Naive thymus-derived CD8-positive, alpha-beta T cell (primary cell): ENCODE measurements at regions not wholly inside any gene's neighbourhood (a gene's known extent, or its start where the extent isn't known, plus 50 kb on each side); places are given as distances from the start of the nearest gene placed in this dataset.
"Not testable (repeated sequence)": the region's sequence is repeated elsewhere in the genome, so short reads cannot be mapped to it uniquely, and the experiment has no call there.

ENCODE experiments used
- ATAC-seq, 2 donors: fragments of 150-1000 bp; cut with Tn5 transposase in 1 of 2; sonication (Bioruptor Pico), chemical (Tn5 transposase) in 1 of 2; 1 replicate in 1 of 2; 2 replicates in 1 of 2; pipeline ENCODE4 v1.10.0; 2021; ENCODE audit warnings: mild to moderate bottlenecking in 2 of 2, moderate library complexity in 2 of 2
- POLR2A ChIA-PET: fragments of 350-600 bp; sonication (Branson Sonifier 250); formaldehyde crosslinking; loops from one replicate; lab custom pipeline; 2021; ENCODE audit warnings: antibody characterized with exemption; lab: Charles Lee
- DNase-seq, 10 donors: peaks; one replicate each; pipeline versions ENCODE4 v3.0.0 to v3.0.0-alpha.2; 2020 to 2022
- H3K27ac Mint-ChIP-seq, 10 donors: one replicate each; pipeline ENCODE4 v1.8.0; 2020 to 2022; ENCODE audit warnings: mild to moderate bottlenecking in 10 of 10, mixed read lengths in 10 of 10, moderate library complexity in 4 of 10, inconsistent platforms in 1 of 10
- H3K27me3 Mint-ChIP-seq, 5 donors: one replicate each; pipeline ENCODE4 v1.8.0; 2021 to 2022; ENCODE audit warnings: mixed read lengths in 5 of 5
- H3K36me3 Mint-ChIP-seq, 3 donors: one replicate each; pipeline ENCODE4 v1.8.0; 2020 to 2022; ENCODE audit warnings: mixed read lengths in 3 of 3, mild to moderate bottlenecking in 2 of 3, inconsistent platforms in 1 of 3
- H3K4me1 Mint-ChIP-seq, 4 donors: one replicate each; pipeline ENCODE4 v1.8.0; 2021 to 2022; ENCODE audit warnings: mixed read lengths in 4 of 4
- H3K4me3 Mint-ChIP-seq, 10 donors: one replicate each; pipeline ENCODE4 v1.8.0; 2020 to 2022; ENCODE audit warnings: mild to moderate bottlenecking in 10 of 10, mixed read lengths in 10 of 10, moderate library complexity in 6 of 10, inconsistent platforms in 1 of 10
- H3K9me3 Mint-ChIP-seq, 9 donors: one replicate each; pipeline ENCODE4 v1.8.0; 2020 to 2022; ENCODE audit warnings: mixed read lengths in 9 of 9, mild to moderate bottlenecking in 3 of 9, inconsistent platforms in 1 of 9, moderate library complexity in 1 of 9

DNA sequence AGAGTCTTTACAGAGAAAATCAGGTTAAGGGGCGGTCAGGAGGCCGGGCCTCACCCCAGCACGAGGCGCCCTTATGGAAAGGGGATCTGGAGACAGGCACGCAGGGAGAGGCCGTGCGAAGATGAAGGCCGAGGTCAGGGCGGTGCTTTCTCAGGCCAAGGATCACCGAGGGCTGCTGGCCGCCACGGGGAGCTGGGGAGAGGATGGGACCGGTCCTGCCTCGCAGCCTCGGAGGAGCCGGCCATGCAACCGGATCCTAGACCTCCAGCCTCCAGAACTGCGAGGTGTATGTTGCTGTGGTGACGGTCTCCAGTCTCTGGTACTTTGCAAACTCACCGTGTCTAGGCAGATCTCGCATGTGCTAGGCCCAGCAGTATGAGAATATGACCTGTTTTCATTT, 138.2 kb upstream of the NKX1-1 start:
- H3K27me3 Mint-ChIP-seq, H3K9me3 Mint-ChIP-seq, DNase-seq, H3K36me3 Mint-ChIP-seq: not testable (repeated sequence)
- ATAC-seq: peak in 1 of 2 donors; percentile 35
- POLR2A ChIA-PET: interaction anchor here (0.6 to 0.9 kb wide), 2 partner anchors 29 to 36 kb away, joined by 3 to 4 read pairs; no protein-coding TSS in a partner anchor
- peak overlapping the region; percentile 73 to 98 (median 91) for H3K27ac Mint-ChIP-seq
- peaks cover 8 to 30% (median 23%) of the 10 kb centered on the region in 4 donors for H3K4me1 Mint-ChIP-seq
- peak overlapping the region; percentile 33 to 81 (median 60) for H3K4me3 Mint-ChIP-seq

DNA sequence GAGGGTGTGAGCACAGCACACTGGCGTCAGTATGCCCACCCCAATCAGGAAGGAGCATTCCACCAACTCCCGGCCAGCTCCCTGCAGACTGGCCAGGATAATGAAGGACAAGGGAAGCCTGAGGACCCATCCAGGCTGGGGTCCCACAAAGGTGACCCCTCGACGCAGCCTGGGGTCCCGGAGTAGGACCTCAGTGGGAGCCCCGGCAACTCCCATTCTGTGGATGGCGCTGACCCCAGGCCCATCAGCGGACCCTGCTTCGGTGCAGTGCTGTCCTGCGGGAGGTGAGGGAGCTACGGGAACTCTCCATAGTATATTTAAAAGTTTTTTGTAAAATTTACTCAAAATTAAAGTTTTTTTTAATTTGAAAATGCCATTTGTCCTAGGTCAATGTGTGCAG, 137.7 kb upstream of the NKX1-1 start:
- H3K9me3 Mint-ChIP-seq: no peaks in the 10 kb centered on the region
- no peaks in the 10 kb centered on the region for H3K36me3 Mint-ChIP-seq
- peak overlapping the region in 9 of 10 donors; percentile 56 to 98 (median 83) for H3K27ac Mint-ChIP-seq
- ATAC-seq (no peak), DNase-seq (no peak)
- H3K4me1 Mint-ChIP-seq: peaks cover 8 to 28% (median 23%) of the 10 kb centered on the region in 4 donors
- POLR2A ChIA-PET: interaction anchor here (0.6 to 1.0 kb wide), 3 partner anchors 22 to 36 kb away, joined by 3 to 4 read pairs (median 4); no protein-coding TSS in a partner anchor
- peak overlapping the region in 6 of 10 donors; percentile 22 to 60 (median 44) for H3K4me3 Mint-ChIP-seq
- H3K27me3 Mint-ChIP-seq: peaks cover 0 to 9% (median 8%) of the 10 kb centered on the region in 5 donors

- Mint-ChIP-seq H3K4me3 (peak overlapping the region in 6 of 10 donors; percentile 22 to 54 (median 38)), H3K4me1 (peaks cover 7 to 23% (median 19%) of the 10 kb centered on the region in 4 donors), H3K9me3 (no peaks in the 10 kb centered on the region), H3K27ac (peak overlapping the region in 6 of 10 donors; percentile 48 to 98 (median 80)), H3K36me3 (no peaks in the 10 kb centered on the region), H3K27me3 (peaks cover 0 to 9% (median 8%) of the 10 kb centered on the region in 5 donors)
- POLR2A ChIA-PET: interaction anchor here (0.8 to 1.0 kb wide), 2 partner anchors 23 to 36 kb away, joined by 3 to 4 read pairs; no protein-coding TSS in a partner anchor
- ATAC-seq (no peak), DNase-seq (no peak)
Observed at GRCh38 chr4:1543561-1543960, 137.3 kb upstream of the NKX1-1 start.

DNA sequence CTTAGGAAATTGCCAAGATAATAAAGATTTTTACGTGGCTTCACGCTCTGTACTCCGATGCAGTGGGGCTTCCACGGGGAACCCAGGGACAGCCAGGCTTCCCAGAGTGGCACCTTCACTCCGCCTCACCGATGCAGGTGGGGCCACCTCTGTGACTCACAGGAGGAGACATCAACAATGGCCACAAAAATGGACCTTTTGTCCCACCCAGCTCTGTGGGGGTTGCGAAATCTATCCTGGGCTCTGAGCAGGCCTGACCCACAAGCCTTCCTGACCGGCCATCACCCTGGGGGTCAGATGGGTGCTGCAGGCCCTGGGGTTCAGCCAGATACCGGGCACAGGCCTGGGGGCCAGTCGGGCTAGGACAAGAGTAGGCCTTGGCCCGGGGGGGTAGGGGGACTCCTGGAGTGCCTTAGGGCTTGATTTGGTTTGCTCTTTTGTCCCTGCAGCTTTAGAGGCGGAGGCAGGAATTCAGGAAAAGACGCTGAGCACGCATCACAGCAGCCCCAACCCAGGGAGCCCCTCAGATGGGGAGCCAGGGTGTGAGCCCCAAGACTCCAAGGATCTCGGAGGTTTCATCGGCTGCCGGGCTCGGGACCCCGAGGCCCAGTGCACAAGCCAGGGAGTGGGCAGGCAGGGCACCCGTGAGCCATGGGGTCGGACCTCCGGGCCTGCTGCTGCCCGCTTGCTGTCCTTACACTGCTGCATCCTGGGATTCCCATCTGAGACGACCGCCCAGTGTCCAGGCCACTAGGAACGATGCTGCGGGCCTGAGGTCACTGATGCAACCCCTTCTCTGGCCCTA, 136.5 kb upstream of the NKX1-1 start:
- POLR2A ChIA-PET: no interaction called here
- no peak for DNase-seq
- ATAC-seq: no peak
- Mint-ChIP-seq H3K4me3 (no peak overlapping the region), H3K9me3 (no peaks in the 10 kb centered on the region), H3K27ac (peak overlapping the region in 2 of 10 donors; percentile 27 to 48), H3K27me3 (peaks cover 0 to 6% (median 6%) of the 10 kb centered on the region in 5 donors), H3K4me1 (peaks cover 5 to 20% (median 15%) of the 10 kb centered on the region in 4 donors), H3K36me3 (no peaks in the 10 kb centered on the region)

DNA sequence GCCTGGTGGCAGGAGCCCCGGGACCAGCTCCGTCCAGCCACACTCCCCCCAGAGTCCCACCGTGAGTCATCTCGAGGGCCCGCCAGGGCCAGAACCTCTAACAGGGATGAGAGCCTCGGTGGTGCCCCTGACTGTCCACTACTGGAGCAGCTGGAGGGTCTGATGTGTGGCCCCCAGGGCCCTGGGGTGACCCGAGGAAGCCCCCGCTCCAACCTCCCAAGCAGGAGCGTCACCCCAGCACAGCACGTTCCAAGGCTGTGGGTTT, 135.9 kb upstream of the NKX1-1 start:
- peaks cover 0 to under 1% (median under 1%) of the 10 kb centered on the region in 5 donors for H3K27me3 Mint-ChIP-seq
- peak overlapping the region in 2 of 10 donors; percentile 27 to 57 for H3K27ac Mint-ChIP-seq
- no peak for ATAC-seq
- peaks cover under 1 to 14% (median 9%) of the 10 kb centered on the region in 4 donors for H3K4me1 Mint-ChIP-seq
- DNase-seq: no peak
- H3K36me3 Mint-ChIP-seq: no peaks in the 10 kb centered on the region
- H3K9me3 Mint-ChIP-seq: no peaks in the 10 kb centered on the region
- POLR2A ChIA-PET: interaction anchor here (0.5 kb wide), 1 partner anchor 386 kb away, joined by 3 read pairs; no protein-coding TSS in a partner anchor
- no peak overlapping the region for H3K4me3 Mint-ChIP-seq

DNA sequence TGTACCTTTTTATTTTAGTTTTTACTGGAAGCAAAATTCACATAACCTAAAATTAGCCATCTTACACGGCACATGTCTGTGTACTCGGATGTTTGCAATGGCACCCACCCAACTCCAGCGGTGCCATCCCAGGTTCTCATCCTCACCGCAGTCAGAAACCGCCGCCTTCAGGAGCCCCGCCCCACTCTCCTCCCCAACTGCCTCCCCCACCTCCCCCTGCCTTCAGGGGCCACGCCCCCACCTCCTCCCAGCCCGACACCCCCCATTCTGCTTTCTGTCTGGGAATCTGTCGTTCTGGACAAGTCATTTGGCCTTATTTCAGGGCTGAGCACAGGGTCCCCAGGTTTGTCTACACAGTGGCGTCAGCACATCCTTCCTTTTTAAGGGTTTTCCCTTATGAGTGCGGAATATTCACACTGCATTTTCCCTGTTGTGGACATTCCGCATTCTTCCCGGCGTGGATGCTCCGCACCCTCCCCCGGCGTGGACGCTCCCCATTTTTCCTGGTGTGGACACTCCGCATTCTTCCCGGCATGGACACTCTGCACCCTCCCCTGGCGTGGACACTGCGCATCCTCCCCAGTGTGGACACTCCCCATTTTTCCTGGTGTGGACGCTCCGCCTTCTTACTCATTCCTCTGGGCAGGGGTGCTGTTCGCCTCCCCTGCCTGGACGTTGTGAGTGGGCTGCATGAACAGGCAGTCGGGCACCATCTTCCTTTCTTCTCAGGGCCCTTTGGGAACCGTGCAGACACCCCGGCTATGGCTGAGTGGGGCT, 135.4 kb upstream of the NKX1-1 start:
- no peak for ATAC-seq
- POLR2A ChIA-PET: interaction anchor here (0.5 kb wide), 1 partner anchor 386 kb away, joined by 3 read pairs; no protein-coding TSS in a partner anchor

GRCh38 chr4:1540601-1541375, 134.5 kb upstream of the NKX1-1 start:
- no peak for DNase-seq
- H3K27ac Mint-ChIP-seq: peak overlapping the region in 2 of 10 donors; percentile 49 to 82
- POLR2A ChIA-PET: no interaction called here
- H3K9me3 Mint-ChIP-seq: no peaks in the 10 kb centered on the region
- no peaks in the 10 kb centered on the region for H3K36me3 Mint-ChIP-seq
- peaks cover 0 to 13% (median 9%) of the 10 kb centered on the region in 4 donors for H3K4me1 Mint-ChIP-seq
- H3K4me3 Mint-ChIP-seq: no peak overlapping the region
- no peak for ATAC-seq
- peaks cover 0 to 1% (median 0%) of the 10 kb centered on the region in 5 donors for H3K27me3 Mint-ChIP-seq

More for the DNA sequence above, 135.4 kb upstream of the NKX1-1 start:
- H3K27ac Mint-ChIP-seq: peak overlapping the region in 4 of 10 donors; percentile 44 to 80 (median 61)
- no peak for DNase-seq
- H3K27me3 Mint-ChIP-seq: peaks cover 0 to 1% (median 0%) of the 10 kb centered on the region in 5 donors
- H3K4me3 Mint-ChIP-seq: no peak overlapping the region
- H3K36me3 Mint-ChIP-seq: no peaks in the 10 kb centered on the region
- H3K4me1 Mint-ChIP-seq: peaks cover 0 to 13% (median 9%) of the 10 kb centered on the region in 4 donors
- H3K9me3 Mint-ChIP-seq: no peaks in the 10 kb centered on the region

DNA sequence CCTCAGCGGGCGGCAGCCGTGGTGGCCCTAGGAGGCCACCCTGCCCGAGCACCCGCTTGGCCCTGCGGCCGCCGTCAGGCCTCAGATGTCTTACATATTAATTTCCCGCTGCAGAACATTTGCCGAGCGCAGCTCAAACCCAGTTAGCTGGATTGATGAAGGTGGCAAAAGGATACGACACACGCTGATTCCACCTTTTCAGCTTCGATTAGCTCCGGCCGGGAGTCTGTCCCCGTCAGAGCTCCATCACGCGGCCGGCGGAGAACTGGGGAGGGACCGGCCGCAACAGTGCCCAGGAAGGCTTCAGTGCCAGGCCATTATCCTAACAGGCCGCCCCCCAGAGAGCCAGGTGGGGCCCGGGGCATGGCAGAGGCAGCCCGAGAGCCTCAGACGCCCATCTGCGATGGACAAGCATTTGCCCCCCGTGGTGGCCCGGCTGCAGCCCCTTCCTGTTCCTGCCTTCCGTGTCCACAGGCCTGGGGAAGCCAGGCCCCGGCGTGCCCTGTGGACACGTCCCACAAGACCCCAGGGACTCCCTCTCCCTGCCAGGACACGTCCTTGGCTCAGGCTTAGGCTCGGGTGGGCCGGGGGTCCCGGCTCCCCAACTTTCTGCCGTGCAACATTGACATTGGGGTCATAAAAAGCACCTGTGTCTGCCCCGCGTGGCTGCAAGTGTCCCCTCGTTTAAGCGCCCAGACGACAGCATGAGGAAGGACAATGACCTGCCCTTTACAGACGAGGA, 133.8 kb upstream of the NKX1-1 start:
- Mint-ChIP-seq H3K27me3 (peaks cover 0 to 1% (median 0%) of the 10 kb centered on the region in 5 donors), H3K4me1 (peaks cover 0 to 13% (median 9%) of the 10 kb centered on the region in 4 donors), H3K36me3 (no peaks in the 10 kb centered on the region), H3K9me3 (no peaks in the 10 kb centered on the region), H3K4me3 (no peak overlapping the region), H3K27ac (no peak overlapping the region)
- POLR2A ChIA-PET: no interaction called here
- ATAC-seq (no peak), DNase-seq (no peak)

- no peak for ATAC-seq
- DNase-seq: no peak
- Mint-ChIP-seq H3K4me3 (no peak overlapping the region), H3K27ac (peak overlapping the region in 2 of 10 donors; percentile 40 to 60), H3K27me3 (peaks cover 0 to 1% (median 0%) of the 10 kb centered on the region in 5 donors), H3K4me1 (peaks cover 0 to 5% (median under 1%) of the 10 kb centered on the region in 4 donors), H3K9me3 (no peaks in the 10 kb centered on the region), H3K36me3 (no peaks in the 10 kb centered on the region)
- POLR2A ChIA-PET: no interaction called here
Observed at GRCh38 chr4:1538941-1539772, 132.9 kb upstream of the NKX1-1 start.

DNA sequence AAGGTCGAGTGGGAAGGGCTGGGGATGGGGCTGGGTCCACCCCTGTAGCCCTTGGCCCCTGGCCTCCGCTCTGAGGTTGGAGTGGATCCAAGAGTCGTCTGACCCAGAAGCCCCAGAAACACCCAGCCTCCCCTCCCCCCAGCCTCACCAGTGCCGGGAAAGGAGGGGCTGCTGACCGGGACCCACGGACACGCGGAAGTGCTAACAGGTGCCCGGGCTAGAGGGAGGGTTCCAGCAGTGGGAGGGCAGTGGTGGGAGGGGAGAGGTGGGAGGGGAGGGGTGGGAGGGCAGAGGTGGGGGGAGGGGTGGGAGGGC, 131.8 kb upstream of the NKX1-1 start:
- POLR2A ChIA-PET: no interaction called here
- peaks cover 0 to 9% (median 5%) of the 10 kb centered on the region in 5 donors for H3K27me3 Mint-ChIP-seq

More for the DNA sequence above, 131.8 kb upstream of the NKX1-1 start:
- no peak overlapping the region for H3K27ac Mint-ChIP-seq
- DNase-seq (no peak), ATAC-seq (no peak)
- no peak overlapping the region for H3K4me3 Mint-ChIP-seq
- no peaks in the 10 kb centered on the region for H3K4me1 Mint-ChIP-seq
- H3K36me3 Mint-ChIP-seq: no peaks in the 10 kb centered on the region
- no peaks in the 10 kb centered on the region for H3K9me3 Mint-ChIP-seq
